PC-9 (cell line): ENCODE measurements at regions not wholly inside any gene's neighbourhood (a gene's known extent, or its start where the extent isn't known, plus 50 kb on each side); places are given as distances from the start of the nearest gene placed in this dataset.

Experiments
- BruUV-seq: library from RNA; stranded (reverse); fragments of 400-500 nt; replicated peaks from 2 replicates; lab custom pipeline; 2021; lab: Mats Ljungman, UMichigan
- CTCF ChIA-PET: fragments of 300-600 bp; sonication (Branson Sonifier 250); formaldehyde crosslinking; loops from one replicate; lab custom pipeline; 2022; ENCODE audit warnings: antibody characterized with exemption; lab: Charles Lee
- POLR2A ChIA-PET: fragments of 300-600 bp; sonication (Branson Sonifier 250); formaldehyde crosslinking; loops from one replicate; lab custom pipeline; 2022; ENCODE audit warnings: antibody characterized with exemption; ENCODE audit not compliant: unreplicated experiment; lab: Charles Lee
- DNase-seq, 2 experiments: peaks; one replicate each; pipeline versions ENCODE4 v3.0.0 to v3.0.0-alpha.2; 2015 to 2022; ENCODE audit warnings: mixed read lengths in 1 of 2
- H2AFZ ChIP-seq: fragments of 200-600 bp; sonication (generic); 2 replicates; pipeline ENCODE4 v1.8.1; 2017; ENCODE audit warnings: antibody characterized with exemption
- H3F3A ChIP-seq: fragments of 200-600 bp; sonication (generic); 2 replicates; pipeline ENCODE4 v1.8.1; 2017; ENCODE audit warnings: antibody characterized with exemption, mild to moderate bottlenecking, low read depth; ENCODE audit not compliant: insufficient read depth
- H3K27ac ChIP-seq: fragments of 200-600 bp; sonication (generic); 2 replicates; pipeline ENCODE4 v1.6.1; 2016; ENCODE audit warnings: mixed run types
- H3K27me3 ChIP-seq: fragments of 200-600 bp; sonication (generic); 2 replicates; pipeline ENCODE4 v1.6.1; 2016; ENCODE audit warnings: low read depth, mixed run types; ENCODE audit not compliant: insufficient read depth
- H3K36me3 ChIP-seq: fragments of 200-600 bp; sonication (generic); 2 replicates; pipeline ENCODE4 v1.6.1; 2016; ENCODE audit warnings: low read depth, mixed run types
- H3K4me1 ChIP-seq: fragments of 200-600 bp; sonication (generic); replicated peaks from 2 replicates; pipeline ENCODE4 v1.6.1; 2016; ENCODE audit warnings: mixed run types; ENCODE audit not compliant: insufficient read depth
- H3K4me2 ChIP-seq: fragments of 200-600 bp; sonication (generic); 2 replicates; pipeline ENCODE4 v1.6.1; 2017; ENCODE audit warnings: mixed run types
- H3K4me3 ChIP-seq: fragments of 200-600 bp; sonication (generic); 2 replicates; pipeline ENCODE4 v1.6.1; 2016; ENCODE audit warnings: mixed run types
- H3K79me2 ChIP-seq: fragments of 200-600 bp; sonication (generic); 2 replicates; pipeline ENCODE4 v1.6.1; 2017; ENCODE audit warnings: low read depth, mixed run types
- H3K9me2 ChIP-seq: fragments of 200-600 bp; sonication (generic); 2 replicates; pipeline ENCODE4 v1.8.1; 2017; ENCODE audit warnings: mild to moderate bottlenecking; ENCODE audit not compliant: insufficient read depth
- H3K9me3 ChIP-seq: fragments of 200-600 bp; sonication (generic); 2 replicates; pipeline ENCODE4 v1.8.1; 2016; ENCODE audit warnings: low read depth; ENCODE audit not compliant: insufficient read depth
- H4K20me1 ChIP-seq: fragments of 200-600 bp; sonication (generic); 2 replicates; pipeline ENCODE4 v1.8.1; 2017; ENCODE audit not compliant: insufficient read depth
- CTCF ChIP-seq: fragments of 200-600 bp; sonication (generic); conservative IDR thresholded peaks from 2 replicates; pipeline ENCODE4 v1.6.1; 2017; ENCODE audit warnings: mixed run types, antibody characterized with exemption, mild to moderate bottlenecking, moderate library complexity
- EZH2 ChIP-seq: fragments of 200-600 bp; sonication (generic); IDR thresholded peaks from 2 replicates; pipeline ENCODE4 v1.8.0; 2017; ENCODE audit warnings: antibody characterized with exemption, low read depth
- intact Hi-C: fragments of 100-400 bp; cut with micrococcal nuclease; formaldehyde crosslinking; loops from one replicate; pipeline ENCODE4 v1.10.0; 2022; ENCODE audit not compliant: unreplicated experiment

GRCh38 chr9:111108946-111109345 lies 70.7 kb upstream of the LPAR1 start:
- H3K9me3 ChIP-seq: no peaks in the 10 kb centered on the region
- POLR2A ChIA-PET: no interaction called here
- DNase-seq: no peak
- BruUV-seq: no TSS peak
- CTCF ChIA-PET: no interaction called here
- no peaks in the 10 kb centered on the region for H3K4me1 ChIP-seq
- no peak overlapping the region for H3K4me3 ChIP-seq
- no peaks in the 10 kb centered on the region for H3F3A ChIP-seq
- H2AFZ ChIP-seq: no peak overlapping the region
- H3K9me2 ChIP-seq: no peaks in the 10 kb centered on the region
- no peaks in the 10 kb centered on the region for H3K27me3 ChIP-seq
- no peaks in the 10 kb centered on the region for H4K20me1 ChIP-seq
- no peaks in the 10 kb centered on the region for H3K36me3 ChIP-seq
- no peak overlapping the region for H3K4me2 ChIP-seq
- H3K79me2 ChIP-seq: no peaks in the 10 kb centered on the region
- H3K27ac ChIP-seq: no peak overlapping the region
- TF ChIP-seq EZH2 (no peak), CTCF (no peak)
- intact Hi-C loops: no loop called here

GRCh38 chr9:111107141-111107540 lies 68.9 kb upstream of the LPAR1 start:
- no TSS peak for BruUV-seq
- Histone ChIP-seq H3K79me2 (no peaks in the 10 kb centered on the region), H3K36me3 (no peaks in the 10 kb centered on the region), H3K4me1 (no peaks in the 10 kb centered on the region), H3K27ac (no peak overlapping the region), H3K4me2 (no peak overlapping the region), H3F3A (no peaks in the 10 kb centered on the region), H3K4me3 (no peak overlapping the region), H2AFZ (no peak overlapping the region), H4K20me1 (no peaks in the 10 kb centered on the region), H3K27me3 (no peaks in the 10 kb centered on the region), H3K9me2 (no peaks in the 10 kb centered on the region), H3K9me3 (no peaks in the 10 kb centered on the region)
- CTCF ChIA-PET: no interaction called here
- DNase-seq: no peak
- intact Hi-C loops: no loop called here
- TF ChIP-seq EZH2 (no peak), CTCF (no peak)
- POLR2A ChIA-PET: no interaction called here

- Histone ChIP-seq H3K4me2 (no peak overlapping the region), H3F3A (no peaks in the 10 kb centered on the region), H3K27me3 (no peaks in the 10 kb centered on the region), H2AFZ (no peak overlapping the region), H4K20me1 (no peaks in the 10 kb centered on the region), H3K36me3 (no peaks in the 10 kb centered on the region), H3K9me2 (no peaks in the 10 kb centered on the region), H3K4me3 (no peak overlapping the region), H3K27ac (no peak overlapping the region), H3K4me1 (no peaks in the 10 kb centered on the region), H3K9me3 (no peaks in the 10 kb centered on the region), H3K79me2 (no peaks in the 10 kb centered on the region)
- intact Hi-C loops: no loop called here
- POLR2A ChIA-PET: no interaction called here
- CTCF ChIA-PET: no interaction called here
- TF ChIP-seq CTCF: no peak
- TF ChIP-seq EZH2: no peak
- no peak for DNase-seq
- BruUV-seq: no TSS peak
Measured at GRCh38 chr9:111106202-111106601, 67.9 kb upstream of the LPAR1 start.
